DND-41 (cell line): ENCODE measurements at regions not wholly inside any gene's neighbourhood (a gene's known extent, or its start where the extent isn't known, plus 50 kb on each side); places are given as distances from the start of the nearest gene placed in this dataset.

Source experiments
- ATAC-seq: fragments of 200-7000 bp; cut with Tn5 transposase; 3 replicates; pipeline ENCODE4 v1.9.1; 2021; ENCODE audit warnings: low read depth; ENCODE audit not compliant: insufficient read depth
- DNase-seq: peaks from one replicate; pipeline ENCODE4 v3.0.0-alpha.2; 2020
- H2AFZ ChIP-seq: 2 replicates; pipeline ENCODE4 v1.6.0; 2012; ENCODE audit warnings: low read depth, low read length
- H3K27ac ChIP-seq: 2 replicates; pipeline ENCODE4 v1.5.1; 2012; ENCODE audit warnings: low read length, inconsistent platforms
- H3K27me3 ChIP-seq: fragments of 200-600 bp; sonication (generic); 2 replicates; pipeline ENCODE4 v1.6.0; 2012; ENCODE audit warnings: low read length, mild to moderate bottlenecking, inconsistent platforms; ENCODE audit not compliant: insufficient read depth, poor library complexity
- H3K36me3 ChIP-seq: 2 replicates; pipeline ENCODE4 v1.5.1; 2012; ENCODE audit warnings: low read length, inconsistent platforms; ENCODE audit not compliant: insufficient read depth
- H3K4me1 ChIP-seq: 2 replicates; pipeline ENCODE4 v1.5.1; 2012; ENCODE audit warnings: mild to moderate bottlenecking, low read length; ENCODE audit not compliant: insufficient read depth
- H3K4me2 ChIP-seq: 2 replicates; pipeline ENCODE4 v1.6.0; 2012; ENCODE audit warnings: mild to moderate bottlenecking, moderate library complexity, low read length, inconsistent platforms; ENCODE audit not compliant: insufficient read depth
- H3K4me3 ChIP-seq, 2 experiments: fragments of 200-600 bp in 1 of 2; shearing (Covaris generic) in 1 of 2; 2 replicates each; pipeline ENCODE4 v1.5.1; 2012 to 2016; ENCODE audit warnings: inconsistent platforms in 2 of 2, low read length in 2 of 2, mild to moderate bottlenecking in 2 of 2, low read depth in 1 of 2, moderate library complexity in 1 of 2
- H3K79me2 ChIP-seq: 2 replicates; pipeline ENCODE4 v1.6.0; 2012; ENCODE audit warnings: low read length, inconsistent platforms; ENCODE audit not compliant: insufficient read depth
- H3K9ac ChIP-seq: 2 replicates; pipeline ENCODE4 v1.6.0; 2012; ENCODE audit warnings: low read depth, mild to moderate bottlenecking, inconsistent platforms, low read length, moderate library complexity
- H3K9me3 ChIP-seq: 2 replicates; pipeline ENCODE4 v1.5.1; 2012; ENCODE audit warnings: low read length, moderate library complexity, mild to moderate bottlenecking, inconsistent platforms; ENCODE audit not compliant: insufficient read depth, severe bottlenecking
- H4K20me1 ChIP-seq: 2 replicates; pipeline ENCODE4 v1.6.0; 2012; ENCODE audit warnings: low read length; ENCODE audit not compliant: insufficient read depth
- CTCF ChIP-seq: IDR thresholded peaks from 2 replicates; pipeline ENCODE4 v1.5.1; 2012; ENCODE audit warnings: borderline replicate concordance, low read length, moderate library complexity, mild to moderate bottlenecking; ENCODE audit not compliant: poor library complexity, severe bottlenecking; ENCODE audit errors: extremely low read depth
- EZH2 ChIP-seq: IDR thresholded peaks from 3 replicates; pipeline ENCODE4 v1.6.1; 2012; ENCODE audit warnings: borderline replicate concordance, low read depth, mild to moderate bottlenecking, moderate library complexity, low read length, inconsistent platforms; ENCODE audit not compliant: severe bottlenecking

DNA sequence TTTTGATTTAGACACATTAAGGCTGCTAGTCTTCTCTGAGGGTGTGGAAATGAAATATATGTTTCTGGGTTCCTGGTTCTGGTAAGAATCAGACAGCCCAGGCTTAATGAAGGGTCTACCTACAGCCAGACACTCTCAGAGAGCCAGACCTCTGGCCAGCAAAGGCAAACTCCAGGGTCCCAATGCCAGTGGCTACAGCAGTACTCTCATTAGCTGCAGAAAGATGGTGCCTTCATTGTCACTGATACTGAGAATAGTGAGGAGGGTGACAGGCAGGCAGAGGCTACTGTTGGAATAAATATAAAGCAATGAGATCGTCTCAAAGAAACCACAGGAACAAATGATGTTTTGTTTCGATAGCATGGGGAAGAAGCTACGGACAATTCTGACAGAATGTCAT is 437.6 kb downstream of the GPM6A start:
- no peaks in the 10 kb centered on the region for H3K9me3 ChIP-seq
- H3K27me3 ChIP-seq = no peaks in the 10 kb centered on the region
- H3K36me3 ChIP-seq = no peaks in the 10 kb centered on the region
- H3K4me3 ChIP-seq = no peak overlapping the region
- H2AFZ ChIP-seq = no peak overlapping the region
- no peak overlapping the region for H3K9ac ChIP-seq
- H3K4me2 ChIP-seq = no peak overlapping the region
- DNase-seq (no peak), ATAC-seq (no peak)
- H3K4me1 ChIP-seq = no peaks in the 10 kb centered on the region
- no peaks in the 10 kb centered on the region for H4K20me1 ChIP-seq
- H3K27ac ChIP-seq = no peak overlapping the region
- no peaks in the 10 kb centered on the region for H3K79me2 ChIP-seq
- TF ChIP-seq EZH2 (no peak), CTCF (no peak)

- no peak for ATAC-seq
Measured at GRCh38 chr4:175376287-175376977, 435.6 kb downstream of the GPM6A start.

DNA sequence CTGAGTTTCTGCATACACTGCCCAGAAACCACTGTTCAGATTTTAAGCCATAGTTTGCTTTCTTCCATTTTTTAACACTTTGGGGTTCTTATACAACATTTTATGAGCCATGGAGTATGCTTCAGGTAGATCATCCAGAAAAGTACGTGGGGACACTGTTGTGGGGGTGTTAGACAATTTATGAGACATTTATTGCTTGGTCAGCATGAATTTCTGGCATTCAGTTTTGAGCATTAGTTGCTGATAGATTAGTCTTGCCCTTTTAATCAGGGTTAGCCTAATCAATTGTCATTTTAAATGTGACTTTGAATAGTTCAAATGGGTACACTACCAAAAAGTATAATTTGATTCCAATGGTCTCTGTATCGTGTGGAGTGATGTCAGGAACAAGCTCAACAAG is 434.9 kb downstream of the GPM6A start:
- H3K9ac ChIP-seq = no peak overlapping the region
- TF ChIP-seq CTCF (no peak), EZH2 (no peak)
- H3K36me3 ChIP-seq = no peaks in the 10 kb centered on the region
- H4K20me1 ChIP-seq = no peaks in the 10 kb centered on the region
- no peak overlapping the region for H3K4me3 ChIP-seq
- H3K79me2 ChIP-seq = no peaks in the 10 kb centered on the region
- H2AFZ ChIP-seq = no peak overlapping the region
- no peaks in the 10 kb centered on the region for H3K9me3 ChIP-seq
- no peak for ATAC-seq
- no peak overlapping the region for H3K27ac ChIP-seq
- no peaks in the 10 kb centered on the region for H3K4me1 ChIP-seq
- H3K4me2 ChIP-seq = no peak overlapping the region
- no peaks in the 10 kb centered on the region for H3K27me3 ChIP-seq
- no peak for DNase-seq

More at GRCh38 chr4:175376287-175376977, 435.6 kb downstream of the GPM6A start:
- no peak for DNase-seq
- no peaks in the 10 kb centered on the region for H3K27me3 ChIP-seq
- no peak overlapping the region for H3K9ac ChIP-seq
- H3K79me2 ChIP-seq = no peaks in the 10 kb centered on the region
- H2AFZ ChIP-seq = no peak overlapping the region
- no peak overlapping the region for H3K4me2 ChIP-seq
- no peaks in the 10 kb centered on the region for H3K9me3 ChIP-seq
- no peak overlapping the region for H3K4me3 ChIP-seq
- H3K4me1 ChIP-seq = no peaks in the 10 kb centered on the region
- H3K27ac ChIP-seq = no peak overlapping the region
- TF ChIP-seq CTCF = no peak
- no peak for TF ChIP-seq EZH2
- no peaks in the 10 kb centered on the region for H4K20me1 ChIP-seq
- no peaks in the 10 kb centered on the region for H3K36me3 ChIP-seq
